OCI-LY7 (cell line): ENCODE measurements at regions not wholly inside any gene's neighbourhood (a gene's known extent, or its start where the extent isn't known, plus 50 kb on each side); places are given as distances from the start of the nearest gene placed in this dataset.

Source experiments
- BruUV-seq: library from RNA; stranded (reverse); fragments of 400-500 nt; replicated peaks from 2 replicates; lab custom pipeline; 2021; lab: Mats Ljungman, UMichigan
- CTCF ChIA-PET: fragments of 300-600 bp; sonication (Branson Sonifier 250); formaldehyde crosslinking; loops from one replicate; lab custom pipeline; 2022; ENCODE audit warnings: antibody characterized with exemption; ENCODE audit not compliant: unreplicated experiment; lab: Charles Lee
- POLR2A ChIA-PET: fragments of 300-600 bp; sonication (Branson Sonifier 250); formaldehyde crosslinking; loops from one replicate; lab custom pipeline; 2022; ENCODE audit warnings: antibody characterized with exemption; lab: Charles Lee
- DNase-seq: peaks from one replicate; pipeline ENCODE4 v3.0.0-alpha.2; 2015; ENCODE audit warnings: low spot score
- H2AFZ ChIP-seq: fragments of 200-600 bp; sonication (generic), shearing (Covaris generic); 2 replicates; pipeline ENCODE4 v1.6.1; 2014; ENCODE audit warnings: mild to moderate bottlenecking, antibody characterized with exemption, low read length, moderate library complexity
- H3K27ac ChIP-seq: fragments of 200-600 bp; sonication (generic); 2 replicates; pipeline ENCODE4 v1.5.1; 2014; ENCODE audit warnings: mixed run types, low read depth, mild to moderate bottlenecking, moderate library complexity, low read length, inconsistent platforms; ENCODE audit not compliant: poor library complexity, severe bottlenecking
- H3K36me3 ChIP-seq: fragments of 200-600 bp; sonication (generic); 2 replicates; pipeline ENCODE4 v1.6.1; 2014; ENCODE audit warnings: mild to moderate bottlenecking, antibody characterized with exemption, low read length, moderate library complexity, mixed read lengths; ENCODE audit not compliant: insufficient read depth
- H3K4me1 ChIP-seq: fragments of 200-600 bp; sonication (generic); 2 replicates; pipeline ENCODE4 v1.5.1; 2014; ENCODE audit warnings: mild to moderate bottlenecking, low read length; ENCODE audit not compliant: insufficient read depth, poor library complexity, severe bottlenecking
- H3K4me2 ChIP-seq: fragments of 200-600 bp; sonication (generic); 2 replicates; pipeline ENCODE4 v1.6.1; 2014; ENCODE audit warnings: mild to moderate bottlenecking, low read length
- H3K4me3 ChIP-seq: fragments of 200-600 bp; sonication (generic); 2 replicates; pipeline ENCODE4 v1.5.1; 2014; ENCODE audit warnings: mild to moderate bottlenecking, low read depth, low read length; ENCODE audit not compliant: poor library complexity, severe bottlenecking
- H3K79me2 ChIP-seq: fragments of 200-600 bp; sonication (generic); 2 replicates; pipeline ENCODE4 v1.6.1; 2016; ENCODE audit warnings: low read depth, mild to moderate bottlenecking, low read length, moderate library complexity, mixed read lengths; ENCODE audit not compliant: insufficient read depth
- H3K9me2 ChIP-seq: fragments of 200-600 bp; sonication (generic); 2 replicates; pipeline ENCODE4 v1.6.1; 2016; ENCODE audit warnings: mild to moderate bottlenecking, low read length, mixed read lengths; ENCODE audit not compliant: insufficient read depth
- H3K9me3 ChIP-seq: fragments of 200-600 bp; sonication (generic); 2 replicates; pipeline ENCODE4 v1.6.1; 2014; ENCODE audit warnings: mild to moderate bottlenecking, mixed run types, low read length, mixed read lengths
- H4K20me1 ChIP-seq: fragments of 200-600 bp; sonication (generic); 2 replicates; pipeline ENCODE4 v1.6.1; 2014; ENCODE audit warnings: mild to moderate bottlenecking, antibody characterized with exemption, low read length, moderate library complexity, mixed read lengths; ENCODE audit not compliant: insufficient read depth
- CTCF ChIP-seq: fragments of 200-600 bp; sonication (generic); conservative IDR thresholded peaks from 2 replicates; pipeline ENCODE4 v1.5.1; 2014; ENCODE audit warnings: mild to moderate bottlenecking, antibody characterized with exemption, low read length, moderate library complexity, mixed read lengths
- EZH2phosphoT487 ChIP-seq: fragments of 200-600 bp; sonication (generic); IDR thresholded peaks from 2 replicates; pipeline ENCODE4 v1.6.1; 2018; ENCODE audit warnings: low read depth, borderline replicate concordance, mild to moderate bottlenecking, mixed run types, antibody characterized with exemption, low read length, moderate library complexity, mixed read lengths
- intact Hi-C: fragments of 100-400 bp; cut with micrococcal nuclease; formaldehyde crosslinking; loops from one replicate; pipeline ENCODE4 v1.10.0; 2022; ENCODE audit not compliant: unreplicated experiment

- DNase-seq: no peak
- Histone ChIP-seq H3K4me1 (no peaks in the 10 kb centered on the region), H3K9me2 (no peaks in the 10 kb centered on the region), H4K20me1 (no peaks in the 10 kb centered on the region), H2AFZ (no peak overlapping the region), H3K27ac (no peak overlapping the region), H3K79me2 (no peaks in the 10 kb centered on the region), H3K9me3 (no peaks in the 10 kb centered on the region), H3K4me2 (no peak overlapping the region), H3K36me3 (no peaks in the 10 kb centered on the region), H3K4me3 (no peak overlapping the region)
- ChIA-PET CTCF (no interaction called here), POLR2A (interaction anchor here (0.6 kb wide), 1 partner anchor 304 kb away, joined by 3 read pairs; no protein-coding TSS in a partner anchor)
- no TSS peak for BruUV-seq
- TF ChIP-seq EZH2phosphoT487 (no peak), CTCF (no peak)
- intact Hi-C loops: no loop called here
These were observed 57.9 kb downstream of the PYDC2 start for GRCh38 chr3:191518861-191519260.

- no peaks in the 10 kb centered on the region for H3K9me3 ChIP-seq
- BruUV-seq: no TSS peak
- H3K79me2 ChIP-seq: no peaks in the 10 kb centered on the region
- intact Hi-C loops: no loop called here
- CTCF ChIA-PET: no interaction called here
- no peaks in the 10 kb centered on the region for H4K20me1 ChIP-seq
- no peak overlapping the region for H3K27ac ChIP-seq
- H3K4me2 ChIP-seq: no peak overlapping the region
- TF ChIP-seq CTCF (no peak), EZH2phosphoT487 (no peak)
- H3K4me3 ChIP-seq: no peak overlapping the region
- H3K9me2 ChIP-seq: no peaks in the 10 kb centered on the region
- H3K4me1 ChIP-seq: no peaks in the 10 kb centered on the region
- no peaks in the 10 kb centered on the region for H3K36me3 ChIP-seq
- POLR2A ChIA-PET: interaction anchor here (0.6 kb wide), 1 partner anchor 244 kb away, joined by 3 read pairs; no protein-coding TSS in a partner anchor
- DNase-seq: no peak
- H2AFZ ChIP-seq: no peak overlapping the region
These were observed 60.1 kb downstream of the PYDC2 start for GRCh38 chr3:191521055-191521454.

- no TSS peak for BruUV-seq
- H3K4me3 ChIP-seq: no peak overlapping the region
- TF ChIP-seq CTCF (no peak), EZH2phosphoT487 (no peak)
- H3K79me2 ChIP-seq: no peaks in the 10 kb centered on the region
- DNase-seq: no peak
- no peaks in the 10 kb centered on the region for H3K9me3 ChIP-seq
- no peaks in the 10 kb centered on the region for H3K9me2 ChIP-seq
- no peak overlapping the region for H2AFZ ChIP-seq
- intact Hi-C loops: no loop called here
- H3K36me3 ChIP-seq: no peaks in the 10 kb centered on the region
- CTCF ChIA-PET: no interaction called here
- no peaks in the 10 kb centered on the region for H3K4me1 ChIP-seq
- POLR2A ChIA-PET: interaction anchor here (0.6 kb wide), 1 partner anchor 31 kb away, joined by 3 read pairs; no protein-coding TSS in a partner anchor
- H3K27ac ChIP-seq: no peak overlapping the region
- no peak overlapping the region for H3K4me2 ChIP-seq
- H4K20me1 ChIP-seq: no peaks in the 10 kb centered on the region
These were observed 62.2 kb downstream of the PYDC2 start for GRCh38 chr3:191523148-191523547.
